ENCODE measurements at regions not wholly inside any gene's neighbourhood (a gene's known extent, or its start where the extent isn't known, plus 50 kb on each side); places are given as distances from the start of the nearest gene placed in this dataset.

DNA sequence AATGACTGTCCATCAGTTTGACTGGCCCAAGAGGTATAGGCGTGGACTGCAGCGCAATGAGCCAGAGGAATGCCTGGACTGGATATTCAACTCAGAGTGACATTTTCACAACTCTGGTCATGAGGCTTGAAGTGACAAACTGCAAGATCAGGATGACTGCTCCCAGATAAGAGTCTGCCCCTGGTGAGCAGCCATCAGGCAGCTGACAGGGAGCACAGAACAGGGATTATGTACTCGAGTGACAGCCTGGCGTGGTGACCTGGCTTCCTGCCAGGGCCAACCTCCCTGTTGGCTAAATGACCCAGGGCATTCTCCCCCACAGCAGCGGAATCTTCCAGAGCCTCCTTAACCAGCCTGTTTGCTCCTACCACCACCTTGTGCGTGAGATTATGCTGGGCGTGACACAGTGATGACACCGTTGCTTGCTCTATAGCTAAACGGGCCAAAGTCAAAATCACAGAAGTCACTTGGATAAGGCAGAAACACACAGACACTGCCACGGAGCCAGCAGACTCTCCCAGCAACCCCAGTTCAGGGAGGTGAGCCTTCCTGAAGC lies 209.1 kb upstream of the JARID2 start:
- no peak for TF ChIP-seq FOXP2 (optimal IDR thresholded peaks at IDR 0.05; ENCODE audit: borderline replicate concordance, extremely low read depth, extremely low read length, insufficient read depth)
- TF ChIP-seq POLR2AphosphoS5 (IDR thresholded peaks at IDR 0.05; ENCODE audit: low read depth, low read length): no peak
- no peak for TF ChIP-seq SIN3A (IDR thresholded peaks at IDR 0.05; ENCODE audit: borderline replicate concordance, insufficient read depth, low read length)
- no peak for TF ChIP-seq TAF1 (IDR thresholded peaks at IDR 0.05; ENCODE audit: borderline replicate concordance, insufficient read depth, low read length)
- TF ChIP-seq, protein P1, sequence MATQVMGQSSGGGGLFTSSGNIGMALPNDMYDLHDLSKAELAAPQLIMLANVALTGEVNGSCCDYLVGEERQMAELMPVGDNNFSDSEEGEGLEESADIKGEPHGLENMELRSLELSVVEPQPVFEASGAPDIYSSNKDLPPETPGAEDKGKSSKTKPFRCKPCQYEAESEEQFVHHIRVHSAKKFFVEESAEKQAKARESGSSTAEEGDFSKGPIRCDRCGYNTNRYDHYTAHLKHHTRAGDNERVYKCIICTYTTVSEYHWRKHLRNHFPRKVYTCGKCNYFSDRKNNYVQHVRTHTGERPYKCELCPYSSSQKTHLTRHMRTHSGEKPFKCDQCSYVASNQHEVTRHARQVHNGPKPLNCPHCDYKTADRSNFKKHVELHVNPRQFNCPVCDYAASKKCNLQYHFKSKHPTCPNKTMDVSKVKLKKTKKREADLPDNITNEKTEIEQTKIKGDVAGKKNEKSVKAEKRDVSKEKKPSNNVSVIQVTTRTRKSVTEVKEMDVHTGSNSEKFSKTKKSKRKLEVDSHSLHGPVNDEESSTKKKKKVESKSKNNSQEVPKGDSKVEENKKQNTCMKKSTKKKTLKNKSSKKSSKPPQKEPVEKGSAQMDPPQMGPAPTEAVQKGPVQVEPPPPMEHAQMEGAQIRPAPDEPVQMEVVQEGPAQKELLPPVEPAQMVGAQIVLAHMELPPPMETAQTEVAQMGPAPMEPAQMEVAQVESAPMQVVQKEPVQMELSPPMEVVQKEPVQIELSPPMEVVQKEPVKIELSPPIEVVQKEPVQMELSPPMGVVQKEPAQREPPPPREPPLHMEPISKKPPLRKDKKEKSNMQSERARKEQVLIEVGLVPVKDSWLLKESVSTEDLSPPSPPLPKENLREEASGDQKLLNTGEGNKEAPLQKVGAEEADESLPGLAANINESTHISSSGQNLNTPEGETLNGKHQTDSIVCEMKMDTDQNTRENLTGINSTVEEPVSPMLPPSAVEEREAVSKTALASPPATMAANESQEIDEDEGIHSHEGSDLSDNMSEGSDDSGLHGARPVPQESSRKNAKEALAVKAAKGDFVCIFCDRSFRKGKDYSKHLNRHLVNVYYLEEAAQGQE (IDR thresholded peaks at IDR 0.05; ENCODE audit: insufficient read depth in 1 of 2, low read depth in 2 of 2, low read length in 2 of 2): no peak

DNA sequence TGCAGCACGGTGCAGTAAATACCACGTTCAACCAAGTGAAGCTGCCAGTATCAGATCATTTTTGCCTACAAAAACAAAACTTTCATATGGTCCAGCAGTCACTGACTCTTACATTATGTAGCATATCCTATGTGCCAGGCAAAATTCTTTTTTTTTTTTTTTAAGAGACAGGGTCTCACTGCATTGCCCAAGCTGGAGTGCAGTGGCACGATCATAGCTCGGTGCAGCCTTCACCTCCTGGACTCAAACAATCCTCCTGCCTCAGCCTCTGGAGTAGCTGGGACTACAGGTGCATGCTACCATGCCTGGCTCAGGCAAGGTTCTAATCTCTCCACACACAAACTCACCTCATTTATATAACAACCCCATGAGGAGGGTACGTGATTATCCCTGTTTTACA lies 208.6 kb upstream of the JARID2 start:
- TF ChIP-seq FOXP2 (optimal IDR thresholded peaks at IDR 0.05; ENCODE audit: borderline replicate concordance, extremely low read depth, extremely low read length, insufficient read depth): no peak
- TF ChIP-seq, protein P1 (IDR thresholded peaks at IDR 0.05; ENCODE audit: insufficient read depth in 1 of 2, low read depth in 2 of 2, low read length in 2 of 2): no peak
- no peak for TF ChIP-seq TAF1 (IDR thresholded peaks at IDR 0.05; ENCODE audit: borderline replicate concordance, insufficient read depth, low read length)
- TF ChIP-seq POLR2AphosphoS5 (IDR thresholded peaks at IDR 0.05; ENCODE audit: low read depth, low read length): no peak
- TF ChIP-seq SIN3A (IDR thresholded peaks at IDR 0.05; ENCODE audit: borderline replicate concordance, insufficient read depth, low read length): no peak

DNA sequence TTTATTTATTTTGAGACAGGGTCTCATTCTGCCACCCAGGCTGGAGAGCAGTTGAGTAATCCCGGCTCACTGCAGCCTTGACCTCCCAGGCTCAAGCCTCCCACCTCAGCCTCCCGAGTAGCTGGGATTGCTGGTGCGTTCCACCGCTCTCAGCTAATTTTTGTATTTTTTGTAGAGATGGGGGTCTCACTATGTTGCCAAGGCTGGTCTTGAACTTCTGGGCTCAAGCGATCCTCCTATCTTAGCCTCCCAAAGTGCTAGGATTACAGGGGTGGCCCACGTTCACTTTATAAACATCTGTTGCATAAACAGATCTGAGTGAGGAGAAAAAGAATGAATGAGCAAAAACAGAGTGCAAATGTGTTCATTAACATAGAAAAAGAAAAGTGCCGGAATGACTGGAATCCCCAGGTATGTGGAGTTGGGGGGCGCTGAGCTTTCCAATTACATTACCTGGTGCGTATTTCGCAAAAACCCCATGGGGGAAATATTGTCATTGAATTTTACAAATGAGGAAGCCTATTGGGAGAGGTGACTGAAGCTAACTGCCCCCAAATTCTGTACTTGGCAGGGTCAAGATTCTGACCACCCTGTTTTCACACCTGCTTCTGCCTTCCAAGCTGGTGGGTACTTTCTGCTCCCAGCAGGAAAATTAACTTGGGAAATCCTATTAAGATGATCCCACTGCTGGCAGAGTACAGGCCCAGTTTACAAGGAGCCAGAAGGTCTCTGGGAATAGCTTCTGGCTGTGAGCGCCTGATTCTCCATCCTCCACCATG lies 207.7 kb upstream of the JARID2 start:
- no peak for TF ChIP-seq POLR2AphosphoS5 (IDR thresholded peaks at IDR 0.05; ENCODE audit: low read depth, low read length)
- no peak for TF ChIP-seq SIN3A (IDR thresholded peaks at IDR 0.05; ENCODE audit: borderline replicate concordance, insufficient read depth, low read length)
- TF ChIP-seq, protein P1 (IDR thresholded peaks at IDR 0.05; ENCODE audit: insufficient read depth in 1 of 2, low read depth in 2 of 2, low read length in 2 of 2): no peak
- no peak for TF ChIP-seq FOXP2 (optimal IDR thresholded peaks at IDR 0.05; ENCODE audit: borderline replicate concordance, extremely low read depth, extremely low read length, insufficient read depth)
- no peak for TF ChIP-seq TAF1 (IDR thresholded peaks at IDR 0.05; ENCODE audit: borderline replicate concordance, insufficient read depth, low read length)

DNA sequence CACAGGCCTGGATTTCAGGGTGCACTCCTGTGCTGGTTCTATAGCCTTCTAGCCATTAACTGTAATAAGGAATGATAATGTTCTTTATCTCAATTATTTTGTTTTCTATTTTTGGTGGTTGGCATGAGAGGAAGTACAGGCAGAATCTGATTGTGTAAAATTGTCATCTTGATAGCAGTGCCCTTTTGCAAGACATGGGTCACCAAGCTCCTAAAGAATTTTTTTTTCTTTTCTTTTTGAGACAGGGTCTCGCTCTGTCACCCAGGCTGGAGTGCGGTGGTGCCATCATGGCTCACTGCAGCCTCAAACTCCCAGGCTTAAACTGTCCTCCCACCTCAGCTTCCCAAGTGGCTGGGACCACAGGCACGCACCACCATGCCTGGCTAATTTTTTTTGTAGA lies 206.7 kb upstream of the JARID2 start:
- no peak for TF ChIP-seq POLR2AphosphoS5 (IDR thresholded peaks at IDR 0.05; ENCODE audit: low read depth, low read length)
- TF ChIP-seq FOXP2 (optimal IDR thresholded peaks at IDR 0.05; ENCODE audit: borderline replicate concordance, extremely low read depth, extremely low read length, insufficient read depth): no peak
- TF ChIP-seq SIN3A (IDR thresholded peaks at IDR 0.05; ENCODE audit: borderline replicate concordance, insufficient read depth, low read length): no peak
- TF ChIP-seq, protein P1 (IDR thresholded peaks at IDR 0.05; ENCODE audit: insufficient read depth in 1 of 2, low read depth in 2 of 2, low read length in 2 of 2): no peak
